ENCODE measurements at regions not wholly inside any gene's neighbourhood (a gene's known extent, or its start where the extent isn't known, plus 50 kb on each side); places are given as distances from the start of the nearest gene placed in this dataset.
A peak's percentile ranks its signal among the peaks of the same experiment; 100 is the strongest.
"Not testable (repeated sequence)": the region's sequence is repeated elsewhere in the genome, so short reads cannot be mapped to it uniquely, and the experiment has no call there.

GRCh38 chr4:138404251-138404650 is 162.1 kb upstream of the SLC7A11 start:
- Mint-ChIP-seq H3K27me3 (no peaks in the 10 kb centered on the region), H3K4me3 (no peak overlapping the region), H3K9me3 (no peaks in the 10 kb centered on the region), H3K4me1 (peaks cover 18% of the 10 kb centered on the region), H3K36me3 (no peaks in the 10 kb centered on the region), H3K27ac (no peak overlapping the region)
- ATAC-seq: no peak

DNA sequence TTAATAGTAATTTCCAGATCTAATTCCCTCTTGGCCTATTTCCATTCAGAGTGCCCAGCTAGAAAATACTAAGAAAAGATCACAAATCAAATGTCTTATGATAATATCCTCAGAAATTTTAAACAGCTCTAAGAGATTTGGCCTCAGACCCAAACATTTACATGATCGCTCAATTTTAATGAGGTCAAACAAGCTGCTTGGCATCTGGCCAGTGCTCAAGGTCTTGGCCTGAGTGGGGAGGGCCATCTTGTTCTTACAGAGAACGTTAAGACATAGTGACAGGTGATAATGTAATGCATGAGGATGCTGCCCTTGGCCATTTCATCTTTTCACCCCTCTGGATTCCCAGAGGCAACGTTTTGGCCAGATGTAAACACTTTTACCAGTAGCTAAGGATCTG is 159.2 kb upstream of the SLC7A11 start:
- Mint-ChIP-seq H3K9me3 (no peaks in the 10 kb centered on the region), H3K27me3 (no peaks in the 10 kb centered on the region), H3K4me3 (no peak overlapping the region), H3K27ac (no peak overlapping the region), H3K4me1 (peaks cover 15% of the 10 kb centered on the region), H3K36me3 (no peaks in the 10 kb centered on the region)
- no peak for ATAC-seq

GRCh38 chr4:138400543-138400942 is 158.4 kb upstream of the SLC7A11 start:
- Mint-ChIP-seq H3K27me3 (no peaks in the 10 kb centered on the region), H3K27ac (no peak overlapping the region), H3K4me3 (no peak overlapping the region), H3K36me3 (no peaks in the 10 kb centered on the region), H3K4me1 (peaks cover 7% of the 10 kb centered on the region), H3K9me3 (no peaks in the 10 kb centered on the region)
- ATAC-seq: no peak

DNA sequence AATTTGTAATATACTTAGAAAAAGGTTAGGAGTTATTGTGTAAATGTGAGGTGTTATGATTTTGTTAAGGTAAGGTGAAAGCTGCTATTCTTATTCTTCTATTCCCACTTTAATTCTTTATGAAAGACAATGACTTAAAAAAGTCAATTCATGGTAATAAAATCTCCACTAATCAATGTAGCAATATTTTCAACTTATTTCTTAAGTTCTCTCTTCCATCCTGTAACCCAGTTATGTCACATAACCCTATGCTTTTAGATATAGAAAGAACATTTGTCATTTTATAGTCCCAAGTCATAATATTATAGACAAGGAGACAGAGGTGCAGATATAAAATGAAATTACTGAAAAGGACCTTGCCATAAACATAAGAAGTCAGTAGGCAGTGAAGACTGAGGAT is 157.9 kb upstream of the SLC7A11 start:
- Mint-ChIP-seq H3K27ac (no peak overlapping the region), H3K4me1 (peaks cover 2% of the 10 kb centered on the region), H3K9me3 (no peaks in the 10 kb centered on the region), H3K27me3 (no peaks in the 10 kb centered on the region), H3K4me3 (no peak overlapping the region), H3K36me3 (no peaks in the 10 kb centered on the region)
- no peak for ATAC-seq

GRCh38 chr4:138399081-138399480 is 156.9 kb upstream of the SLC7A11 start:
- H3K4me1 Mint-ChIP-seq: no peaks in the 10 kb centered on the region
- H3K9me3 Mint-ChIP-seq: no peaks in the 10 kb centered on the region
- H3K27me3 Mint-ChIP-seq: no peaks in the 10 kb centered on the region
- no peak overlapping the region for H3K27ac Mint-ChIP-seq
- no peak for ATAC-seq
- H3K36me3 Mint-ChIP-seq: no peaks in the 10 kb centered on the region
- H3K4me3 Mint-ChIP-seq: no peak overlapping the region

DNA sequence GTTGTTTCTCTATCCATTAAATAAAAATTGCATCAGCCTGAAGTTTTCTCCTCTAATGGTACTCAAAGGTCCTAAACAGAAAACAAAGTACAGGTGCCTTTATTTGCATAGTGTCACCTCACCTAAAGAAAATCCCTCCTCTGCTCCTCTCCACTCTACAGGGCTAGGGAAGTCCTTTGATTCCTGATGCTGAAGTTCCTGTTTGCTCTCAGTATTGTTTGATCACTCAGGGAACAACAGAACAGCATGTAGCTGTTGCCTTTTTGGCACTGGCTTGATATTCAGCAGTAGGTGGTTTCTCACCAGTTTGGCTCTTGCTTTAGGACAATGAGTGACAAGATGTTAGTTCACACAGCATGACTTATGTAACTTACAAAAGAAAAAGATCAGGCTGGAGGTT is 156.2 kb upstream of the SLC7A11 start:
- H3K4me3 Mint-ChIP-seq: no peak overlapping the region
- no peak for ATAC-seq
- no peaks in the 10 kb centered on the region for H3K4me1 Mint-ChIP-seq
- no peak overlapping the region for H3K27ac Mint-ChIP-seq
- no peaks in the 10 kb centered on the region for H3K27me3 Mint-ChIP-seq
- H3K36me3 Mint-ChIP-seq: no peaks in the 10 kb centered on the region
- H3K9me3 Mint-ChIP-seq: no peaks in the 10 kb centered on the region

DNA sequence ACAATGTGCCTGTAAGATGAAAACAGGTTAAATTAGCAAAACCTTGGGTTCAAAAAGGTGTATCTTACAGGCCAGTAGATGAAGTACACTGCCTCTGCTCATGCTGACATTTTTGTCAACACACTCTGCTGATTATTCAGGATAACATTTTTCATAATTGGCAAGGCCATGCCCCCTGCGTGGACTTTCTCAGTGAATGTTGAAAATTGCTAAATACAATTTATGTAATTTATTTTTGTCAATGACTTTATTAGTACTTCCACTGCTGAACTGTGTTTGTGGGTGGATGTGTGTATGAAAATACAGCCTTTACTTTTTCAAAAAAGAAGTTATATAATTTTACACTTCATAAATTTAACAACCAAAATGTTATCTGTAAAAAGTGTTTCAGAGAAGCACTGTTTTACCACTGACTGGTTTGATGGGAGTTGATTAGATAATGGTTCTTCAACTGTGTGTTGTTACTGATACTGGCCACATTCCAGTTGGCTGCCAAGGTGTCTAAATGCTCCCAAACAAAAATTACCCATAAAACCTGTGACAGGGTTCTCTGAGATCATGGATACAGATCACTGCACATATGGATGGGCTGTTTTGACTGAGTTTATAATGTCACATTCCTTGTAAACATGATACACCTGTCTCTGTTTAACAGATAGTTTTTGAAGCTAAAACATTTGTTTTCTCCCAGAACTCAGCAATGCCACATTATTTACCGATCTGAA is 151.9 kb upstream of the SLC7A11 start:
- H3K4me3 Mint-ChIP-seq: no peak overlapping the region
- H3K27me3 Mint-ChIP-seq: no peaks in the 10 kb centered on the region
- H3K9me3 Mint-ChIP-seq: no peaks in the 10 kb centered on the region
- no peak for ATAC-seq
- peaks cover 9% of the 10 kb centered on the region for H3K4me1 Mint-ChIP-seq
- no peak overlapping the region for H3K27ac Mint-ChIP-seq
- no peaks in the 10 kb centered on the region for H3K36me3 Mint-ChIP-seq

- H3K9me3 Mint-ChIP-seq: no peaks in the 10 kb centered on the region
- peak overlapping the region; percentile 1 for H3K4me3 Mint-ChIP-seq
- no peaks in the 10 kb centered on the region for H3K27me3 Mint-ChIP-seq
- no peak overlapping the region for H3K27ac Mint-ChIP-seq
- H3K4me1 Mint-ChIP-seq: peaks cover 9% of the 10 kb centered on the region
- peak; percentile 75 for ATAC-seq
- no peaks in the 10 kb centered on the region for H3K36me3 Mint-ChIP-seq
Measured at GRCh38 chr4:138392751-138393308, 150.7 kb upstream of the SLC7A11 start.

- Mint-ChIP-seq H3K27me3 (no peaks in the 10 kb centered on the region), H3K36me3 (no peaks in the 10 kb centered on the region), H3K4me3 (no peak overlapping the region), H3K4me1 (peaks cover 9% of the 10 kb centered on the region), H3K27ac (no peak overlapping the region), H3K9me3 (no peaks in the 10 kb centered on the region)
- ATAC-seq: no peak
Measured at GRCh38 chr4:138389976-138390685, 148.0 kb upstream of the SLC7A11 start.

GRCh38 chr4:138374947-138375346 is 132.8 kb upstream of the SLC7A11 start:
- ATAC-seq: no peak
- H3K27ac Mint-ChIP-seq: no peak overlapping the region
- H3K9me3 Mint-ChIP-seq: peaks cover 13% of the 10 kb centered on the region
- H3K4me1 Mint-ChIP-seq: no peaks in the 10 kb centered on the region
- no peaks in the 10 kb centered on the region for H3K27me3 Mint-ChIP-seq
- H3K36me3 Mint-ChIP-seq: no peaks in the 10 kb centered on the region
- H3K4me3 Mint-ChIP-seq: no peak overlapping the region

DNA sequence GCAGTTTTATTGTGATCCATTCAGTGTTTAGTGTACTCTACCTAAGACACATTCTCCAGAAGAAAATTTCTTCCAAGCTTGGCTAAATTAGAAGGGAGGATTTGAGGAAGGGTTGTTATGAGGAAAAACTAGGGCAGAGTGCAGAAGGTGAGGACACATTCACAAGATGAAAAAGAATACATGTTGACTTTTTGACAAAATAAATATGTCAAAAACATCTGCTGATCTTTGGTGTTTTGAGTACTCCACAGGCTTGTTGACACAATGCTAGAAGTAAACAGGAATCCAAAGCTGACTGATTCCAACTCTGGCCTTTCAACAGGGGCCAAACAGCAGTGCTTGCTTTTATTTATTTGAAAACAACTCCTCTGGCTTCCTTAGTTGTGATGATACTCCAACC is 125.8 kb upstream of the SLC7A11 start:
- Mint-ChIP-seq H3K27me3 (no peaks in the 10 kb centered on the region), H3K27ac (no peak overlapping the region), H3K9me3 (peaks cover 3% of the 10 kb centered on the region), H3K36me3 (no peaks in the 10 kb centered on the region), H3K4me3 (no peak overlapping the region), H3K4me1 (no peaks in the 10 kb centered on the region)
- no peak for ATAC-seq

DNA sequence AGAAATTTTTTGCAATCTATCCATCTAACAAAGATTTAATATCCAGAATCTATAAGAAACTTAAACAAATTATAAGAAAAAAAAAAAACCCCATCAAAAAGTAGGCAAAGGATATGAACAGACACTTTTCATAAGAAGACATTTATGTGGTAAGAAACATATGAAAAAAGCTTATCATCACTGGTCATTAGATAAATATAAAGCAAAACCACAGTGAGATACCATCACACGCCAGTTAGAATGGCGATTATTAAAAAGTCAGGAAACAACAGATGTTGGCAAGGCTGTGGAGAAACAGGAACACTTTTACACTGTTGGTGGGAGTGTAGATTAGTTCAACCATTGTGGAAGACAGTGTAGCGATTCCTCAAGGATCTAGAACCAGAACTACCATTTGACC is 110.3 kb upstream of the SLC7A11 start:
- not testable (repeated sequence) for H3K36me3 Mint-ChIP-seq, H3K4me1 Mint-ChIP-seq, H3K27me3 Mint-ChIP-seq, H3K9me3 Mint-ChIP-seq, H3K4me3 Mint-ChIP-seq, H3K27ac Mint-ChIP-seq, ATAC-seq

- ATAC-seq: no peak
- Mint-ChIP-seq H3K27ac (no peak overlapping the region), H3K4me1 (peaks cover 11% of the 10 kb centered on the region), H3K9me3 (peaks cover 2% of the 10 kb centered on the region), H3K36me3 (no peaks in the 10 kb centered on the region), H3K4me3 (no peak overlapping the region), H3K27me3 (no peaks in the 10 kb centered on the region)
Measured at GRCh38 chr4:138348055-138348454, 105.9 kb upstream of the SLC7A11 start.

- H3K4me1 Mint-ChIP-seq: peaks cover 11% of the 10 kb centered on the region
- no peak overlapping the region for H3K27ac Mint-ChIP-seq
- no peak for ATAC-seq
- H3K36me3 Mint-ChIP-seq: no peaks in the 10 kb centered on the region
- no peaks in the 10 kb centered on the region for H3K27me3 Mint-ChIP-seq
- H3K9me3 Mint-ChIP-seq: no peaks in the 10 kb centered on the region
- H3K4me3 Mint-ChIP-seq: no peak overlapping the region
Measured at GRCh38 chr4:138347561-138347960, 105.4 kb upstream of the SLC7A11 start.

- no peak overlapping the region for H3K27ac Mint-ChIP-seq
- no peaks in the 10 kb centered on the region for H3K36me3 Mint-ChIP-seq
- H3K27me3 Mint-ChIP-seq: no peaks in the 10 kb centered on the region
- no peaks in the 10 kb centered on the region for H3K9me3 Mint-ChIP-seq
- no peak for ATAC-seq
- no peak overlapping the region for H3K4me3 Mint-ChIP-seq
- peaks cover 18% of the 10 kb centered on the region for H3K4me1 Mint-ChIP-seq
Measured at GRCh38 chr4:138344851-138345250, 102.7 kb upstream of the SLC7A11 start.

DNA sequence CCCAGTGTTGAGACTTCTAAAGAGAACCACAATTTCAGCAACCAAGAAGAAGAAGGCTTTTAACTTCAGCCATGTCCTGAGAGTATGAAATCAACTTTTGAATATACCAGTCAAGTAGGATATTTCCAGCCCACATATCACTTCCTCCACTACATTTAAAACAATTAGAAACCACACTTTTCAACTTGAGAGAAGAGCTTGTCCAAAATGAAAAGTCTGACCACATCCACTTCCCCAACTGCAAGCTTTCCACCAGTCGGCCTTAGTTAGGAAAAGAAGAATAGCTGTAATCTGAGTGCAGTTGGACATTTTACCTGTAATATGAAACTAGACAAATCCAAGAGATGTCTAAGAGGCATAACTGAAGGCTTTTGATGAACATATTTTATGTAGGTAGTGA is 101.9 kb upstream of the SLC7A11 start:
- H3K4me1 Mint-ChIP-seq: peaks cover 18% of the 10 kb centered on the region
- H3K4me3 Mint-ChIP-seq: no peak overlapping the region
- no peak for ATAC-seq
- no peaks in the 10 kb centered on the region for H3K9me3 Mint-ChIP-seq
- no peaks in the 10 kb centered on the region for H3K36me3 Mint-ChIP-seq
- no peaks in the 10 kb centered on the region for H3K27me3 Mint-ChIP-seq
- no peak overlapping the region for H3K27ac Mint-ChIP-seq
